Neural crest cell (in vitro differentiated cells): ENCODE measurements at regions not wholly inside any gene's neighbourhood (a gene's known extent, or its start where the extent isn't known, plus 50 kb on each side); places are given as distances from the start of the nearest gene placed in this dataset.
A peak's percentile ranks its signal among the peaks of the same experiment; 100 is the strongest.
"Not testable (repeated sequence)": the region's sequence is repeated elsewhere in the genome, so short reads cannot be mapped to it uniquely, and the experiment has no call there.

ENCODE experiments used
- DNase-seq: peaks from one replicate; pipeline ENCODE4 v3.0.0; 2021; ENCODE audit warnings: low read depth, mixed read lengths, low spot score
- H3K27ac Mint-ChIP-seq: one replicate; pipeline ENCODE4 v1.8.0; 2021; ENCODE audit warnings: mild to moderate bottlenecking, mixed read lengths; ENCODE audit not compliant: unreplicated experiment
- H3K27me3 Mint-ChIP-seq: 2 replicates; pipeline ENCODE4 v1.8.0; 2021; ENCODE audit warnings: low read depth, mild to moderate bottlenecking, mixed read lengths
- H3K36me3 Mint-ChIP-seq: 2 replicates; pipeline ENCODE4 v1.8.0; 2021; ENCODE audit warnings: low read depth, mild to moderate bottlenecking, mixed read lengths
- H3K4me1 Mint-ChIP-seq: 2 replicates; pipeline ENCODE4 v1.8.0; 2021; ENCODE audit warnings: mixed read lengths
- H3K4me3 Mint-ChIP-seq: one replicate; pipeline ENCODE4 v1.8.0; 2021; ENCODE audit warnings: mild to moderate bottlenecking, mixed read lengths
- H3K9me3 Mint-ChIP-seq: 2 replicates; pipeline ENCODE4 v1.8.0; 2021; ENCODE audit warnings: mixed read lengths
- TF ChIP-seq, protein P1 (sequence below): fragments of 200-600 bp; sonication (generic); conservative IDR thresholded peaks from 2 replicates; pipeline ENCODE4 v1.5.0; 2021; ENCODE audit warnings: antibody characterized with exemption, mild to moderate bottlenecking

DNA sequence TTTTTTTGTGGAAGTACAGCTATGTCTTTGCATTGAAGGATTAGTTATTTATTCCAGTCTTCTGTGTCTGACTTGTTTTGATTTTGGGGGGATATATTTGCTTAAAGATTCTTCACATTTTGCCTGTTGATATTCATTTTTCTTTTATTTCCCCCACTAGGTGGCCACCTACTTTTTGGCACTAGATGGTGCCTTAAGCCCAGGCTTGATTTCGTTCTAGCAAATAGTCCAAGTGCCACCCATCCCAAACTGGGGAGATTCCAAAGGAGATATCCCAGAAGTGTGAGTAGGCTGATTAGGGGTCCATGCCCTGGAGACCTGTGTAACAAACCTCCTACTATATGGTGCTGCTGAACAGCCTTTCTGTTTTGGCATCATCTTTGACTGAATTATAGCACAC lies 80.0 kb upstream of the SPATA16 start:
- TF ChIP-seq, protein P1, sequence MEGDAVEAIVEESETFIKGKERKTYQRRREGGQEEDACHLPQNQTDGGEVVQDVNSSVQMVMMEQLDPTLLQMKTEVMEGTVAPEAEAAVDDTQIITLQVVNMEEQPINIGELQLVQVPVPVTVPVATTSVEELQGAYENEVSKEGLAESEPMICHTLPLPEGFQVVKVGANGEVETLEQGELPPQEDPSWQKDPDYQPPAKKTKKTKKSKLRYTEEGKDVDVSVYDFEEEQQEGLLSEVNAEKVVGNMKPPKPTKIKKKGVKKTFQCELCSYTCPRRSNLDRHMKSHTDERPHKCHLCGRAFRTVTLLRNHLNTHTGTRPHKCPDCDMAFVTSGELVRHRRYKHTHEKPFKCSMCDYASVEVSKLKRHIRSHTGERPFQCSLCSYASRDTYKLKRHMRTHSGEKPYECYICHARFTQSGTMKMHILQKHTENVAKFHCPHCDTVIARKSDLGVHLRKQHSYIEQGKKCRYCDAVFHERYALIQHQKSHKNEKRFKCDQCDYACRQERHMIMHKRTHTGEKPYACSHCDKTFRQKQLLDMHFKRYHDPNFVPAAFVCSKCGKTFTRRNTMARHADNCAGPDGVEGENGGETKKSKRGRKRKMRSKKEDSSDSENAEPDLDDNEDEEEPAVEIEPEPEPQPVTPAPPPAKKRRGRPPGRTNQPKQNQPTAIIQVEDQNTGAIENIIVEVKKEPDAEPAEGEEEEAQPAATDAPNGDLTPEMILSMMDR, result peak; percentile 49
- H3K27ac Mint-ChIP-seq, result no peak overlapping the region
- no peak overlapping the region for H3K4me3 Mint-ChIP-seq
- DNase-seq, result no peak
- peaks cover 13% of the 10 kb centered on the region for H3K9me3 Mint-ChIP-seq
- H3K27me3 Mint-ChIP-seq, result no peaks in the 10 kb centered on the region
- H3K4me1 Mint-ChIP-seq, result no peaks in the 10 kb centered on the region
- H3K36me3 Mint-ChIP-seq, result no peaks in the 10 kb centered on the region

DNA sequence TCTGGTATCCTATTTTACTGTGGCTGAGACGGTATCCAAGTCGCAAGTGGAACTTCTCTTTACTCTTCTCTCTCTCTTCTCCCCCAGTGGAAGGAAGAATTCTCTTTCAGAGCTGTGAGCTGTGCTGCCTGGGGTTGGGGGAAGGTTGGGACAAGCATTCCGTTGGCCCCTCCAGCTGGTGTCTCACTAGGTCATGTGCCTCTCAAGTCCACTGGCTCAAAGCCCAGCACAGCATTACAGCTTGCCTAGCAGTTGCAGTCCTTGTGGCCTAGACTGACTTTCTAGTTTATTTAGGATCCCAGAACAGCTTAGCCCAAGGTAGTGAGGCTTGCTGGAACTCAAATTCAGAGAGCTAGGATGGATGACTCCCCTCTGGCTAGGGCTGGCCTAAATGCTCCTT lies 76.1 kb upstream of the SPATA16 start:
- TF ChIP-seq, protein P1, result no peak
- Mint-ChIP-seq H3K27ac (no peak overlapping the region), H3K9me3 (peaks cover 13% of the 10 kb centered on the region), H3K4me1 (peaks cover 9% of the 10 kb centered on the region), H3K27me3 (no peaks in the 10 kb centered on the region), H3K36me3 (no peaks in the 10 kb centered on the region), H3K4me3 (no peak overlapping the region)
- DNase-seq, result no peak

DNA sequence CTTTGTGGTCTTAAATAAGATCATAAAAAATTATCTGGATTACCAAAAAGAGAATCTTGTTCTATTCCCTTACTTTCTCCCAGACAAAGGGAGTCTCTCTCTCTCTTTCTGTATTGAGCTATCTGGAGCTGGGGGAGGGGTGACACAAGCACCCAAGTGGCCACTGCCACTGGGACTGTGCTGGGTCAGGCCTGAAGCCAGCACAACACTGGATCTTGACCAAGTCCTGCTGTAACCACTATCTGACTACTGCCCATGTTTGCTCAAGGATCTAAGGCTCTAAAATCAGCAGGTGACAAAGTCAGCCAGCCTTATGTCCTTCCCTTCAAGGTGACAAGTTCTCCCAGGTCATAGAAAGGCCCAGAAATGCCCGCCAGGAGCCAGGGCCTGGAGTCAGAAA lies 75.0 kb upstream of the SPATA16 start:
- TF ChIP-seq, protein P1, result no peak
- Mint-ChIP-seq H3K27ac (no peak overlapping the region), H3K9me3 (peaks cover 13% of the 10 kb centered on the region), H3K4me1 (peaks cover 9% of the 10 kb centered on the region), H3K27me3 (no peaks in the 10 kb centered on the region), H3K4me3 (no peak overlapping the region), H3K36me3 (no peaks in the 10 kb centered on the region)
- no peak for DNase-seq

DNA sequence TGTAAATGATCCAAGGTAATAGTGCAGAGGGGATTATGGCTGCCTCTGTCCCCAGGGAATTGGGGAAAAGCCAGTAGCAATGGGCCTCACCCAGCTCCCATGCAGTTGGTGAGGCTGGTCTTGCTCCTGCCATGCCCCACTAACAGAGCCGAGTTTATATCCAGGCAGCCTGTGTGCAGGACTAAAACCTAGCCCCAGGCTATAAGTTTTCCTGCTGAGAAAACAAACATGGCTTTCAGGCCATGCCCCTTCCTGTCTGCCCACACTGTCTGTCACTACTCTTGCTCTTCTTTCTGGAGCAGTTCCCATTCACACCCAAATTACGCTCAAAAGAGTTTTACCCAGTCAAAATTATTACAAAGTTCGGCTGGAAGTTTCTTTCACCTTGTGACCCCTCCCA lies 73.5 kb upstream of the SPATA16 start:
- H3K36me3 Mint-ChIP-seq, result no peaks in the 10 kb centered on the region
- H3K4me3 Mint-ChIP-seq, result no peak overlapping the region
- peaks cover 6% of the 10 kb centered on the region for H3K9me3 Mint-ChIP-seq
- no peak overlapping the region for H3K27ac Mint-ChIP-seq
- TF ChIP-seq, protein P1, result no peak
- H3K27me3 Mint-ChIP-seq, result no peaks in the 10 kb centered on the region
- peaks cover 9% of the 10 kb centered on the region for H3K4me1 Mint-ChIP-seq
- no peak for DNase-seq

DNA sequence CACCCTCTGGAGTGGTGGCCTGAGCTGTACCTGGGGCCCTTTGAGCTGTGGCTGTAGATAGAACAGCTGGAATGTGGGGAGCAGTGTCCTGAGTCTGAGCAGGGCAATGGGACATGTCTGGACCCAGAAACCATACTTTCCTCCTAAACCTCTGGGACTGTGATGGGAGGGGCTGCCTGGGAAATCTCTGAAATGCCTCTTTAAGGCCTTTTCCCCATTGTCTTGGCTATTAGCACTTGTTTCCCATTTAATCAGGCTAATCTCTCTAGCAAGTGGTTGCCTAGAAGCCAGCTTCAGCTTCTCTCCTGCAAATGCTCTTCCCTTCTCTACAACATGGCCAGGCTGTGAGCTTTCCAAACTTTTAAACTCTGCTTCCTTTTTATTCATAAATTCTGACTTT lies 58.5 kb upstream of the SPATA16 start:
- H3K27me3 Mint-ChIP-seq, result no peaks in the 10 kb centered on the region
- H3K9me3 Mint-ChIP-seq, result peaks cover 15% of the 10 kb centered on the region
- TF ChIP-seq, protein P1, result no peak
- H3K27ac Mint-ChIP-seq, result no peak overlapping the region
- DNase-seq, result no peak
- no peaks in the 10 kb centered on the region for H3K4me1 Mint-ChIP-seq
- peaks cover 5% of the 10 kb centered on the region for H3K36me3 Mint-ChIP-seq
- H3K4me3 Mint-ChIP-seq, result no peak overlapping the region

DNA sequence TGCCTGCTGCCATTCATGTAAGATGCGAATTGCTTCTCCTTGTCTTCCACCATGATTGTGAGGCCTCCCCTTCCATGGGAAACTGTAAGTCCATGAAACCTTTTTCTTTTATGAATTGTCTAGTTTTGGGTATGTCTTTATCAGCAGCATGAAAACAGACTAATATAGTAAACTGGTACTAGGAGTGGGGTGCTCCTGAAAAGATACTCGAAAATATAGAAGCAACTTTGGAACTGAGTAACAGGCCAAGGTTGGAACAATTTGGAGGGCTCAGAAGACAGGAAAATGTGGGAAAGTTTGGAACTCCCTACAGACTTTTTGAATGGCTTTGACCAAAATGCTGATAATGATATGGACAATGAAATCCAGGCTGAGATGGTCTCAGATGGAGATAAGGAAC lies 53.8 kb upstream of the SPATA16 start:
- not testable (repeated sequence) for H3K27ac Mint-ChIP-seq, H3K27me3 Mint-ChIP-seq, H3K4me3 Mint-ChIP-seq, DNase-seq, H3K36me3 Mint-ChIP-seq, H3K4me1 Mint-ChIP-seq
- H3K9me3 Mint-ChIP-seq, result peaks cover 13% of the 10 kb centered on the region
